Mammary epithelial cell (primary cell): ENCODE measurements at regions not wholly inside any gene's neighbourhood (a gene's known extent, or its start where the extent isn't known, plus 50 kb on each side); places are given as distances from the start of the nearest gene placed in this dataset.

Experiments used
- EZH2 ChIP-seq: IDR thresholded peaks from 2 replicates; pipeline ENCODE4 v1.6.1; 2012; ENCODE audit warnings: low read length, inconsistent platforms, borderline replicate concordance
- TF ChIP-seq, protein P1 (sequence below), 2 donors: IDR thresholded peaks in 1 of 2; conservative IDR thresholded peaks in 1 of 2; 2 replicates each; pipeline ENCODE4 v1.5.1; 2011 to 2012; ENCODE audit warnings: inconsistent platforms in 2 of 2, low read length in 2 of 2, mild to moderate bottlenecking in 2 of 2, control low read depth in 1 of 2, low read depth in 1 of 2; ENCODE audit not compliant: insufficient read depth in 1 of 2; ENCODE audit errors: extremely low read depth in 1 of 2

DNA sequence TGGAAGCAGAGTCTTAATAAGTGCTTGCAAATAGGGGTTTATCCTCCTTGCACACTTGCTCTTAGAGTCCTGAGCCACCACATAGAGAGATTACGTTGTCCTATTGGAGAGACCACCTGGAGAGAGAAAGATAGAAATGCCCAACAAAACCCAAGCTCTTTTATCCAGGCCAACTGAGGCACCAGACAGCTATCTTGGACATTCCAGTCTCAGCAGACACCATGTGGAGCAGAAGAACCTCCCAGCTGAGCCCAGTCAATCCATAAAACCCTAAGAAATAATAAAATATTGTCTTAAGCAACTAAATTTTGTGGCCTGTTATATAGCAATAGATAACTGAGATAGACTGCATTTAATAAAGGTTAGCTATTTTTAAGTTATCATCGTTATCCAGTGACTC lies 105.7 kb upstream of the PFN2 start:
- TF ChIP-seq EZH2: no peak
- TF ChIP-seq, protein P1, sequence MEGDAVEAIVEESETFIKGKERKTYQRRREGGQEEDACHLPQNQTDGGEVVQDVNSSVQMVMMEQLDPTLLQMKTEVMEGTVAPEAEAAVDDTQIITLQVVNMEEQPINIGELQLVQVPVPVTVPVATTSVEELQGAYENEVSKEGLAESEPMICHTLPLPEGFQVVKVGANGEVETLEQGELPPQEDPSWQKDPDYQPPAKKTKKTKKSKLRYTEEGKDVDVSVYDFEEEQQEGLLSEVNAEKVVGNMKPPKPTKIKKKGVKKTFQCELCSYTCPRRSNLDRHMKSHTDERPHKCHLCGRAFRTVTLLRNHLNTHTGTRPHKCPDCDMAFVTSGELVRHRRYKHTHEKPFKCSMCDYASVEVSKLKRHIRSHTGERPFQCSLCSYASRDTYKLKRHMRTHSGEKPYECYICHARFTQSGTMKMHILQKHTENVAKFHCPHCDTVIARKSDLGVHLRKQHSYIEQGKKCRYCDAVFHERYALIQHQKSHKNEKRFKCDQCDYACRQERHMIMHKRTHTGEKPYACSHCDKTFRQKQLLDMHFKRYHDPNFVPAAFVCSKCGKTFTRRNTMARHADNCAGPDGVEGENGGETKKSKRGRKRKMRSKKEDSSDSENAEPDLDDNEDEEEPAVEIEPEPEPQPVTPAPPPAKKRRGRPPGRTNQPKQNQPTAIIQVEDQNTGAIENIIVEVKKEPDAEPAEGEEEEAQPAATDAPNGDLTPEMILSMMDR (conservative IDR thresholded peaks at IDR 0.05 in 1 of 2, IDR thresholded peaks at IDR 0.05 in 1 of 2; ENCODE audit: extremely low read depth in 1 of 2, insufficient read depth in 1 of 2, low read depth in 1 of 2, low read length in 2 of 2): no peak
